ENCODE measurements at regions not wholly inside any gene's neighbourhood (a gene's known extent, or its start where the extent isn't known, plus 50 kb on each side); places are given as distances from the start of the nearest gene placed in this dataset.
"Not testable (repeated sequence)": the region's sequence is repeated elsewhere in the genome, so short reads cannot be mapped to it uniquely, and the experiment has no call there.

DNA sequence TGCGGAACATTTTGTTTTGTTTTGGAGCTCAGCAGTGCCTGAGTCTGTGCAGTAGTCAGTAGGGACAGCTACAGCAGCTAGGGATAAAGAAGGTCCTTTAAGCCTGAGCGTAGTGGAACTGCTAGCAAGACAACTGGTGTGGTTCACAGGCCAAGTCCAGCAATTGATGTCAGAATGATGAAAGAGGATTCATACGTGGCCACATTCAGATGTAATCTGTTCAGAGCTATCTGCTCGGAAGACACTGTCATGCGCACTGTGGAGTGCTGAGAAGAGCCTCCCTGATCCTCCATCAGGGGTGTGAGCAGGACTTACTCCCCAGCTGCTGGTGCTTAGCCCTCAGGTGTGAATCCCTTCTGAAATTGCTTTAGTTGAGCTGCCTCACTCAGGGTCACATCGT, 79.6 kb upstream of the ANKRD1 start:
- intact Hi-C loops (cut with DNase I), result no loop called here
- DNase-seq (ENCODE audit: low spot score), result no peak

DNA sequence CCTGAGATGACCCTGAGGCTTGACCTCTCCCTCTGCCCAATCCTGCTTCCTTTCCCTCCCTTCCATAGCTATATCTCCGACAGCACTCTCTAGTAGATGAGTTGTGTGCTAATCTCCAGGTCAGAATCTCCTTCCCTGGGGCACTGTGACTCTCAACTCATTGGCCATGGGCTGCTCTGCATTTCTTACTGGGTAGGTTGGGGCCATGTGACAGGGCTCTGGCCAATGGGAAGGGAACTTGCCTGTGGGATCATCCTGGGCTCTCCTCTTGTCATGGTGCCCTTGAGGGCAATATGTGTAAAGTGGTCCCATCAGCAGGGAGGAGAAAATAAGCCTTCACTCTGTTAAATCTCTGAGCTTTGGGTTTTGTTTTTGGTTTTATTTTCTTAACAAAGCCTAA, 80.1 kb upstream of the ANKRD1 start:
- DNase-seq (ENCODE audit: low spot score), result no peak
- intact Hi-C loops (cut with DNase I), result no loop called here

DNA sequence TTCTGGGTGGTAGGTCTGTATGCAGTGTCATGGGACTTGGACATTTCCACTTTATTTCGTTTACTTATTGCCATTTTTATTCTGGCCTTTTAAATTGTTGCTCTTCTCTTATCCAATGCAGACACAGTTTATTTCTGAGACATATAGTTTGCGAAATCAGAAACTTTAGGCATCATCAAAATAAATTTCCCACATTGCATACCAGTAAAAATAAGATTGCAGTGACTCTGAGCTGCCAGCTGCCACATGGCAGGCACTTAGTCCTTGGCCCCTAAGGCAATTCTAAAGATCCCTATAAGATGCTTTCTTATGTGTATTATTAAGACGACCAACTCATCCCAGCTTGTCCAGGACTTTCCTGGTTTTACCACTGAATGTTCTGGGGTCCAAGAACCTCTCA, 81.8 kb upstream of the ANKRD1 start:
- DNase-seq (ENCODE audit: low spot score), result no peak
- intact Hi-C loops (cut with DNase I), result no loop called here

DNA sequence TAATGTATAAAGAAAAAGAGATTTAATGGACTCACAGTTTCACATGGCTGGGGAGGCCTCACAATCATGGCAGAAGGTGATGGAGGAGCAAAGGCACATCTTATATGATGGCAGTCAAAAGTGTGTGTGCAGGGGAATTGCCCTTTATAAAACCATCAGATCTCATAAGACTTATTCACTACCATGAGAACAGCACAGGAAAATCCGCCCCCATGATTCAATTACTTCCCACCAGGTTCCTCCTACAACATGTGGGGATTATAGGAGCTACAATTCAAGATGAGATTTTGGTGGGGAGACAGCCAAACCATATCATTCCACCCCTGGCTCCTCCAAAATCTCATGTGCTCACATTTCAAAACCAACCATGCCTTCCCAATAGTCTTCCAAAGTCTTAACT, 82.5 kb upstream of the ANKRD1 start:
- DNase-seq (ENCODE audit: low spot score); intact Hi-C loops (cut with DNase I): not testable (repeated sequence)

DNA sequence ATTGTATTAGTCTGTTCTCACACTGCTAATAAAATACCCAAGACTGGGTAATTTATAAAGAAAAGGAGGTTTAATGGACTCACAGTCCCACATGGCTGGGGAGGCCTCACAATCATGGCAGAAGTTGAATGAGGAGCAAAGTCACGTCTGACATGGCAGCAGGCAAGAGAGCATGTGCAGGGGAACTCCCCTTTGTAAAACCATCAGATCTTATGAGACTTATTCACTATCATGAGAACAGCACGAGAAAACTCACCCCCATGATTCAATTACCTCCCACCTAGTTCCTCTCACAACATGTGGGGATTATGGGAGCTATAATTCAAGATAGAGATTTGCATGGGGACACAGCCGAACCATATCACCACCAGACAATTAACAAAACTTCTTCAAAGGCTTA, 84.4 kb upstream of the ANKRD1 start:
- intact Hi-C loops (cut with DNase I), result not testable (repeated sequence)

DNA sequence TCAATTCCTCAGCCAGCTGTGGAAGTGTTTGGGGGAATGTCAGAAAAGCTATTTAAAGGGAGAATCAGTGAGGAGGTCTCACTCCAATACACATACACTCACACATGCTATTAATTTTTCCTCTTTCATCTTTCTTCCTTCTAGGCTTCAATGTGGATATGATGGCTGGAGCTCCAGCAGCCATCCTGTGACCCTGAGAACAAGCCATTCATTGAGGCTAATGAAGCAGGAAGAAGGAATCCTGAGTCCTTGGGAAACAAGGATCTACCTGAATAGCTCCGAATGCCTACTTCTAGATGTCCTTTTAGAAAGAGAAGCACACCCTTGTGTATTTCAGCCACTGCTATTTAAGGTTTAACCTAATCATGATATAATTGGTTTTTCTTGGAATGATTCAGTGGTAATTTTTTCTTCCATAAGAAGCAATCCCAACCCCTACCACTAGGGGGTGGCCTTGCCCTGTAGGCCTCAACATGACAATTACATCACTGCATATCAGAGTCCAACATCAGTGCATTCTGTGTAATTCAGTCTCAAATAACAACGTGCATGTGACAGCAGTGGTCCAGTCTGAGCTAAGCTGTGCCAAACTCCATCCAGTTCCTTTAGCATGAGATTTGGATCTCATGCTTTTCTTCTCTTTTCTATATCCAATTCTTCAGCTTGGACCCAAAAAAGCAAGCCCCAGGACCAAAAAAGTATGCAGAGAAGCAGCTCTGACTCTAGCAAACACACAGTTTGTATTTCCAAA, 85.3 kb upstream of the ANKRD1 start:
- intact Hi-C loops (cut with DNase I), result loop anchor here (2.0 kb wide), 1 partner anchor 245 kb away; no protein-coding TSS in a partner anchor
- DNase-seq (ENCODE audit: low spot score), result no peak

More for the DNA sequence above, 84.4 kb upstream of the ANKRD1 start:
- DNase-seq (ENCODE audit: low spot score), result not testable (repeated sequence)

DNA sequence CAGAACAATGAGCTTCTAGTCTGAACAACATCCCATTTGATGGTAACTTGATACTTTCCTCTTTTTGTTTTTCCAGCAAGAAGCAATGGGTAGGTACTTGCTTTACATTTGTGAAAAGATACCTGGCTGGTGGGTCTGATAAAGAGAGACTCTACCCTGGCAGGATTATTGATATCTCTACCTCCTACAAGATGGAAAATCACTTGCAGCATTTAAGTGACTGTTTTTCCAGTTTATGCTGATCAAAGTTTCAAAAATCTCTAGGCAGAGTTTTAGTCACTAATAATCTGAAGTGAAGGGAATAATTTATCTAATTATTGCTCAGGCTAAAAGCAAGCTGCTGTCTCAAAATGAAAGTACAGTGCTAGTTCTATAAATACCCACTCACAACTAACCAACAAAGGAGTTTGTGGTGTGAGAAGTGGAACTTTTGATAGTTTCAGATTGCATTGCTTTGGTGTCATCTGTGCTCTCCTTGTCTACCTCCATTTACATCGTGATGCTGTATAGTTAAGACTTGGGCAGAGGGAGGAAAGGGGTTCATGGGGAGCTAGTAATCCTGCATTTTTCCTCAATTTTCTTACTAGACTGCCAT, 86.0 kb upstream of the ANKRD1 start:
- no peak for DNase-seq (ENCODE audit: low spot score)
- intact Hi-C loops (cut with DNase I), result loop anchor here (2.0 kb wide), 1 partner anchor 244 kb away; no protein-coding TSS in a partner anchor

DNA sequence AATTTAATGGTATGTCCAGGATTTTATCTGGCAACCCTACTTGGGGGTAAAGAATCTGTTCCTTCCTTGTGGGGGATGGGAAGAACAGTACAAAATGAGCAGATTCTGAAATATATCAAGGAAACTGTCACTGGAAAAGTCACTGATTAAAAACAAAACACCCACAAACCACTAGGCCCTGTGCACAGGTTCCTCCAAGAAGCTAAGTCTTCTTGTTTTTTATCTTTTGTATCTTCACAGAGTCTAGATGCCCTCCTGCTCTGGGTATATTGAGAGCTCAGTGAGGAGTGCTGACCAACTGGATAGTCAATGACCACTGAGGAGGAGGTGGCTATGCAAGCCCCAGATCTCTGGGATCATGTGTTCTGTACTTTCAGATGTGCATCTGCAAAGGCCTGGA, 86.8 kb upstream of the ANKRD1 start:
- DNase-seq (ENCODE audit: low spot score), result no peak
- intact Hi-C loops (cut with DNase I), result loop anchor here (2.0 kb wide), 1 partner anchor 243 kb away; no protein-coding TSS in a partner anchor

DNA sequence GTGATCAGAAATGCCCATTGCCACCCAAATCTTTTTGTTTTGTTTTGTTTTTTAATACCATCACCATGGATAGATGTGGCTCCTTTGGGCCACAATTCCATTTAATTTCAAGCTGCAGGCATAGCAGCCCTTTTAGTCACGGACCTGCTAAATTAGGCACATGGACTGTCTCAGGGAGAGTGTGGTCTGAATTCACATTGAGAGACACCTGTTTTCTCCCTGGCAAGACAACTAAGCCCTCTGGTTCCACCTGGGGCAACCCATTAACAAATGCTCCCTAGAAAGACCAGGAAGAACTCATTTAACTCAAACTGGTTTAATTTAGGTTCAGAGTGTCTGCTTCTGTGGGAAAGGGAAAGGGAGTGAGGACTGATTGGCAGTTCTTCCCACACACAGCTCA, 88.2 kb upstream of the ANKRD1 start:
- no peak for DNase-seq (ENCODE audit: low spot score)
- intact Hi-C loops (cut with DNase I), result no loop called here

DNA sequence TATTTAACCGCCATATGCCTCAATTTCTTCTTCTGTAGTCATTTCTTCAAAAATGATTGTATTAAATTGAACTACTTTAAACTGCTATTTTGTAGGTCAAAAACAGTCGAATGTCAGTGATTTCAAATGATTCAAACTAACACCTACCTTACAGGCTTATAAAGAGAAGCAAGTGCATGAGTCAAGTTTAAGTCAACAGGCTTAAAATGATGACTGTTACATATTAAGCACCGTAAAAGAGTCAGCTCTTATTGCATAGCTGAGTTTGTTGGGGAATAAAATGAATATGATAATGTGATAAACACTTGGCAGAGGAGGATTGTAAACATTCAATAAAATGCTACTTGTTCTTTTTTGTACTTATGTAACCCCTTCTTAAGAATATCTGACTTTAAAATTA, 90.1 kb upstream of the ANKRD1 start:
- intact Hi-C loops (cut with DNase I), result no loop called here

DNA sequence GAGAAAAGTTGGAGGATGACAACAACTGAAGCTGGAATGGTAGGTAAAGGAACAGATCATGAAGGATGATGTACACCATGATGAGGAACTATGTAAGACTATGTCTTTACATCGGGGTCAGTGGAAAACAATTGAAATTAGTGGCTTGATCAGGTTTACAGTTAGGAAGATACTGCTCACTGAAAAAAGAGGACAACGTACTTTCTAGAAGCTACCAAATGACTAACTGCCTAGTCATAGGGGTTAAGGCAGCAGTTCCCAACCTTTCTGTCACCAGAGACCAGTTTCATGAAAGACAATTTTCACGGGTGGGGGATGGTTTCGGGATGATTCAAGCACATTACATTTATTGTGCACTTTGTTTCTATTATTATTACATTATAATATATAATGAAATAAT, 91.6 kb upstream of the ANKRD1 start:
- intact Hi-C loops (cut with DNase I), result no loop called here
- DNase-seq (ENCODE audit: low spot score), result no peak

More for the DNA sequence above, 90.1 kb upstream of the ANKRD1 start:
- no peak for DNase-seq (ENCODE audit: low spot score)

DNA sequence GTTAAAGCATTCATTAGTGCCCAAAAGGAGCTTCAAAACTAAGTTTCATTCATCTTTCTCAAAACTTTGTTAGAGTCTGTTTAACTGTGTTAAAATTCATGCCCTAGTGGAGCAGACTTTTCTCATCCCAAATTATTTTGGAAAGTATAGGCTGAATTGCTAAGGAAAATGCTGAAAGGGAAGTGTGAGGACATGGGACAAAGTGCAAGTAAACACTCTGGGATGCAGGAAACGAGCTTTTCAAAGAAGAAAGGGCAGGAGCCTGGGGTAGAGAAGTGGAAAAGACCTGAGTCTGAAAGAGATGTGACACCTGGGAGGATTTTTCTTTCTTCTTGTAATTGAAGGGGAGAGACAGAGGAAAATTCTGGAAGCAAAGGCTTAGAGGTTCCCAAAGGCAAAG, 93.1 kb upstream of the ANKRD1 start:
- intact Hi-C loops (cut with DNase I), result no loop called here
- no peak for DNase-seq (ENCODE audit: low spot score)

DNA sequence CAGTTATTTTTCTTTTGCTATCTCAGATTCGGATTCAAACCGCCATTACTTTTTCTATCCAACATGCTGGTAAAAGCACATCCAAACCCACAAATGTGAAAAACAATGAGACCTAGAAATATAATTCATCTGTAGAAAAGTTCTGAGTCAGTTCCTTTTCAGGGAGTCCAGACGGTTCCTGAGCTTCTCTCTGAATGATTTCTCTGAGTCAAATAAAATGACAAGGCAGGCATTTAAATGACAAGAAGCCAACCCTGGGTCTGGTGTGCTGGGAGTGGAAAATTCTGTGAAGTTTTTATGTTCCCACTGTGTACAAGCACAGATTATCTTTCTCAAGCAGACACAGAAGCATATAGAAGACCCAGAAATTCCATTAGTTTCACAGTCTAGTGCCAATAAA, 96.3 kb upstream of the ANKRD1 start:
- no peak for DNase-seq (ENCODE audit: low spot score)
- intact Hi-C loops (cut with DNase I), result no loop called here

DNA sequence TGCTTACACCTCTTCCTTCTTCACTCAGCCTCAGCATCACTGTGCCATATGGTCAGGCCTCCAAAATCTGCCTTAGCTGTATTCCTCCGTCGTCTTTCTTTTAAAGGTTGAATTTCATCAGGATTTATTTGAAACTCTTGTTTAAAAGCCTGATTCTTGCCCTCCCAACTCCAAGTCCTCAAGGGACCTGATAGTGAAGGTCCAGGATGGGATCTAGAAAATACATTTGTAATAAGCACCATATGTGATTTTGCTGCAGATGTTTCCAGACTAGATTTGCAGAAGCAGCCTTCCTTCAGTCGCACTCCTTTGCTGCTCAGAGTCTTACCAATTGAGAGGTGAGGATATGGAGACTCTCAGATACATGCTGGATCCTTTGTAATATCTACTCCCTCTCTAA, 101.0 kb upstream of the ANKRD1 start:
- intact Hi-C loops (cut with DNase I), result loop anchor here (5.0 kb wide), 1 partner anchor 225 kb away; no protein-coding TSS in a partner anchor
- DNase-seq (ENCODE audit: low spot score), result no peak

DNA sequence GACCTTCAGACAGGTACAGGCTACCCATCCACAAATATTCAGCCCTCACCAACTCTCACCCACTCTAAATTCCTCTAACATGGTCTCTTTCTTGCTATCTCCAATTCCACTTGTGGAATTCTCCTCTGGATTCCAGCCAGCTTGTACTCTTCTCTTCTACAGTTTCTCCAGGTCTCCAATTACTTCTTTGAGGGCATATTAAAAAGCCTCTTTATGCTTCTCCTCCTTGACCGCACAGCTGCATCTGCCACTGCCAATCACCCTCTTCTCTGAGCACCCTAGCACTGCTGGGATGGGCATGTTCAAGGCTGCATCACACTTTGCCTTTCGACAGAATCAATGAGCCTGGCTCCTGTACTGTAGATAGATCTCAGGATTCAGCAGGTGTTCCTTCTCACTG, 101.5 kb upstream of the ANKRD1 start:
- intact Hi-C loops (cut with DNase I), result loop anchor here (5.0 kb wide), 1 partner anchor 225 kb away; no protein-coding TSS in a partner anchor
- no peak for DNase-seq (ENCODE audit: low spot score)

DNA sequence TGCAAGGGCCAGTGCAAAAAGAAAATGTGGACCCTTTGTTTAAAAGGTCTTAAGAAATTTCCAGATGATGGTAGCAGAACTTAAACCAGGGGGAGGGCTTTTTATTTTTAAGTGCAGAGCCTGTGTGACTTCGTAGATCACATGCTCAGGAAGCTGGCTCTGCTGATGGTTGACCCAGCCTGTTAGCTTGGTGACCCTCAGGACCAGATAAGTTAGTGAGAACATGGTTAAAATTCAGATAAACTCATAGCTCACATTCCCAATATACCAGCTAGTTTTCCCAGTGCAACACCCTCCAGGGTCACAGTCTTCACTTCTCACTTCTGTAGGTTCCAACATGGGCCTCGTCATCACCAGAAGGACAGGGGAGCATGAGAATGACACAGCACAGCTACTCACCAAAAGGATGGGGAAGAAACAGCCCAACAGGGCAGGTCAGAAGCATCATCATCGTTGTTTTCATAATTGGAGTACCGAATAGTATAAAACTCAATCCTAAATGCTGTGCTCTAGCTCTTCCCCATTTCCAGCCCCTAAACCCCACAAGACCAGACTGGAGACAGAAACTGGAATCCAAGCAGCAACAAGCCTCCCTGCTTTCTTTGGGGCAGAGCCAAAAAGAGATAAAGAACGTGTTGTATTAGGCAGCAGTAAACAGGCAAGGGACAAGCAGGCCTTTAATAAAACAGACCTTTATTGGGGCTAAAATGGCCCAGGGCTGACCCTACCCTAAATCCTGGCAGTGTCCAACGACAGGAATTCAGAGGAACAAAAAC, 102.2 kb upstream of the ANKRD1 start:
- intact Hi-C loops (cut with DNase I), result loop anchor here (5.0 kb wide), 1 partner anchor 224 kb away; no protein-coding TSS in a partner anchor
- no peak for DNase-seq (ENCODE audit: low spot score)

DNA sequence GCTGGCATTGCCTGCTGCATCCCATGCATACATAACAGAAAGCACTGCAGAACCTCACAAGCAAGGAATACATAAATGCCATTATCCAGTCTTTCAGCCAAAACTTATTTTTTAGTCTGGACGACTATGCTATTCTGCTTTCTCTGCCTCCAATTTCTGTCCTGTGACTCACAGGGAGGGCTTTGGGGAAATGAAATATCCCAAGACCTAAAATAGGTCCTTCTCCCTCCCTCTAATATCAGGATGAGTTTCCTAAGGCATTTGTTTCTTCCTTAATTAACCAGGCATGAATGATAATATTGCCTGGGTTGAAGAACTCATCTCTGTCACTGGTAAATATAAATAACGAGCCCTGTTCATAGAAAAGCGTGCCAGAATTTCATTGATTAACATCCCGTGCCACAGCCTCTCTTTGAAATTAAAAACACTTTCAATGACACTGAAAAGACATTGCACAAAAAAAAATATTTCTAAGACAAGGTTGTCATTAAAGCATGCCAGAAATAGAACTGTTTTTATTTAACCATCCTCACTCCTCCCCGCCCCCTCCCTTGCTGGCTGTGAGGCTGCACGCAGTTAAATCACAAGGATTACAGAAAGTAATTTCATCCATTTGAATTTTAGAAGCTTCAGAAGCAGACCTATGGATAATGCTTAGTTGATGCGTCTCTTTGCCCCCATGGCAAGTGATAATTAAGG, 103.0 kb upstream of the ANKRD1 start:
- no peak for DNase-seq (ENCODE audit: low spot score)
- intact Hi-C loops (cut with DNase I), result loop anchor here (5.0 kb wide), 1 partner anchor 223 kb away; no protein-coding TSS in a partner anchor

DNA sequence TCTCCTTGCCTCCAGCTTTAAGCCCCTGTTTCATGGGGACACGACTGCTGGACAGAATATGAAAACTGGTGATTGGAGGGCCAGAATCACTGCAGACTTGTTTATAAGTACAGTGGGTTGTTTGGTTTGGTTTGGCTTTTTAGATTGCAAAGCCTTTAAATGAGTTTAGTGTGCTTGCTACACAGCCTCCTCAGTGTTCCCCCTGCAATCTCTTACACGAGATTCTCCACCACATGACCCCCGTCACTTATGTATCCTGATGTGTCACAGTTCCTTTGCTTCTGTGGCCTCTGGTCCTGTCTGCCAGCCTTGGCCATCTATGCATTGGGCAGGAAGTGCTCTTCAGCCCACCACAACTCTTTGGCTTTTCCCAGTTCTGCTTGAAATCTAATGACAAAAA, 103.7 kb upstream of the ANKRD1 start:
- intact Hi-C loops (cut with DNase I), result loop anchor here (5.0 kb wide), 1 partner anchor 223 kb away; no protein-coding TSS in a partner anchor
- DNase-seq (ENCODE audit: low spot score), result no peak

DNA sequence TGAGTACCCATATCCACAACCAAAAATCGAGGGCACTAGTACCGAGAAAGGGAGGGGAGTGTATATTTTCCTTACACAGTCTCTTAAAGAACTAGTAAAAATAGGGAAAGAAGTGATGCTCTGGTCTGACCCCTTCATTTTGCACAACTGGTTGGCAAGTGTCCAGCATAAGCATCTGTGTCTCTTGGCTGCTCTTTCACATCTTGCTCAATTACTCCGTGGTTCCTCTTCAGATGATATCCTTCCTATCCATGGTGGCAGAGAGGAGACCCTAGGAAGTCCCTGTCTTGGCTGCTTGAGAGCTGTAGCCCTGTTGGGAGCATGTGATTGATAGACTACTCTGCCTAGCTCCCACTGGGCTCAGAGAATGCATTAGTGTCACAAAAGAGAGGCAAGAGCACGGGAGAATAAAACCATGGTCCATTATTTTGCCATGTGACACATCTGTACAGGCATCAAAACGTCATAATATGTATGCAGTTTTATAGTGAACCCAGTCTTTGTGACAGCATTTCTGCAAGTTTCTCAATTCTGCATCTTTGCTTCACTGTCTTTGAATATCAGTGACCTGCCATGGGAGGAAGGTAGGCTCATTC, 111.8 kb upstream of the ANKRD1 start:
- intact Hi-C loops (cut with DNase I), result no loop called here
- DNase-seq (ENCODE audit: low spot score), result no peak

Data from cardiac septum (tissue), 1 donor.